Loucy (cell line): ENCODE measurements at regions not wholly inside any gene's neighbourhood (a gene's known extent, or its start where the extent isn't known, plus 50 kb on each side); places are given as distances from the start of the nearest gene placed in this dataset.

Source experiments
- H2AFZ ChIP-seq: fragments of 200-600 bp; sonication (generic); 2 replicates; pipeline ENCODE4 v1.6.0; 2016; ENCODE audit warnings: antibody characterized with exemption, mild to moderate bottlenecking, low read length, moderate library complexity
- H3F3A ChIP-seq: fragments of 200-600 bp; 2 replicates; pipeline ENCODE4 v1.6.0; 2016; ENCODE audit warnings: antibody characterized with exemption, low read depth, mild to moderate bottlenecking
- H3K27me3 ChIP-seq: fragments of 200-600 bp; sonication (generic); 2 replicates; pipeline ENCODE4 v1.6.1; 2014; ENCODE audit warnings: low read length, mild to moderate bottlenecking; ENCODE audit not compliant: insufficient read depth, poor library complexity, severe bottlenecking
- H3K36me3 ChIP-seq: fragments of 200-600 bp; sonication (generic); 2 replicates; pipeline ENCODE4 v1.6.1; 2016; ENCODE audit warnings: low read length; ENCODE audit not compliant: insufficient read depth
- H3K4me1 ChIP-seq: fragments of 200-600 bp; sonication (generic); 2 replicates; pipeline ENCODE4 v1.5.1; 2014; ENCODE audit warnings: low read length, mild to moderate bottlenecking; ENCODE audit not compliant: insufficient read depth, poor library complexity, severe bottlenecking
- H3K4me2 ChIP-seq: fragments of 200-600 bp; sonication (generic); 2 replicates; pipeline ENCODE4 v1.6.0; 2014; ENCODE audit warnings: antibody characterized with exemption, low read length, low read depth, mild to moderate bottlenecking; ENCODE audit not compliant: poor library complexity, severe bottlenecking
- H3K4me3 ChIP-seq: fragments of 200-600 bp; sonication (generic); 2 replicates; pipeline ENCODE4 v1.5.1; 2014; ENCODE audit warnings: low read length, mild to moderate bottlenecking, mixed read lengths; ENCODE audit not compliant: poor library complexity, severe bottlenecking
- H3K79me2 ChIP-seq: fragments of 200-600 bp; sonication (generic); 2 replicates; pipeline ENCODE4 v1.6.1; 2014; ENCODE audit warnings: low read length; ENCODE audit not compliant: insufficient read depth
- H3K9ac ChIP-seq: fragments of 200-600 bp; sonication (generic); 2 replicates; pipeline ENCODE4 v1.6.0; 2014; ENCODE audit warnings: mild to moderate bottlenecking, low read depth, low read length, moderate library complexity; ENCODE audit not compliant: poor library complexity, severe bottlenecking
- H3K9me2 ChIP-seq: fragments of 200-600 bp; sonication (generic); replicated peaks from 2 replicates; pipeline ENCODE4 v1.6.1; 2016; ENCODE audit warnings: low read depth, low read length, mixed read lengths
- H3K9me3 ChIP-seq: fragments of 200-600 bp; sonication (generic); 2 replicates; pipeline ENCODE4 v1.6.1; 2014; ENCODE audit warnings: mild to moderate bottlenecking, antibody characterized with exemption, low read length, low read depth; ENCODE audit not compliant: insufficient read depth
- H4K20me1 ChIP-seq: fragments of 200-600 bp; sonication (generic); 2 replicates; pipeline ENCODE4 v1.6.0; 2014; ENCODE audit warnings: antibody characterized with exemption, low read length, mild to moderate bottlenecking; ENCODE audit not compliant: insufficient read depth, poor library complexity, severe bottlenecking
- CTCF ChIP-seq: fragments of 200-600 bp; sonication (generic); conservative IDR thresholded peaks from 2 replicates; pipeline ENCODE4 v1.5.1; 2014; ENCODE audit warnings: mild to moderate bottlenecking, antibody characterized with exemption, low read length
- EZH2phosphoT487 ChIP-seq: fragments of 200-600 bp; IDR thresholded peaks from 2 replicates; pipeline ENCODE4 v1.6.1; 2018; ENCODE audit warnings: antibody characterized with exemption, mild to moderate bottlenecking, moderate library complexity, borderline replicate concordance

- Histone ChIP-seq H3K4me3 (no peak overlapping the region), H3K9ac (no peak overlapping the region), H3K27me3 (no peaks in the 10 kb centered on the region), H4K20me1 (no peaks in the 10 kb centered on the region), H3K4me2 (no peak overlapping the region), H3K9me3 (no peaks in the 10 kb centered on the region), H3K9me2 (no peaks in the 10 kb centered on the region), H3K4me1 (no peaks in the 10 kb centered on the region), H3K79me2 (no peaks in the 10 kb centered on the region), H3K36me3 (no peaks in the 10 kb centered on the region), H2AFZ (no peak overlapping the region), H3F3A (no peaks in the 10 kb centered on the region)
- no peak for TF ChIP-seq EZH2phosphoT487
- TF ChIP-seq CTCF: no peak
These were observed 80.7 kb upstream of the CCDC167 start for GRCh38 chr6:37580176-37580955.

GRCh38 chr6:37579444-37580067 lies 79.9 kb upstream of the CCDC167 start:
- no peaks in the 10 kb centered on the region for H4K20me1 ChIP-seq
- no peaks in the 10 kb centered on the region for H3K4me1 ChIP-seq
- no peaks in the 10 kb centered on the region for H3K36me3 ChIP-seq
- no peak overlapping the region for H3K4me2 ChIP-seq
- H3K27me3 ChIP-seq: no peaks in the 10 kb centered on the region
- no peak overlapping the region for H3K9ac ChIP-seq
- no peaks in the 10 kb centered on the region for H3F3A ChIP-seq
- no peak overlapping the region for H3K4me3 ChIP-seq
- TF ChIP-seq CTCF: no peak
- no peak overlapping the region for H2AFZ ChIP-seq
- no peaks in the 10 kb centered on the region for H3K9me2 ChIP-seq
- H3K9me3 ChIP-seq: no peaks in the 10 kb centered on the region
- H3K79me2 ChIP-seq: no peaks in the 10 kb centered on the region

GRCh38 chr6:37578104-37578503 lies 78.4 kb upstream of the CCDC167 start:
- H3K4me2 ChIP-seq: no peak overlapping the region

More at GRCh38 chr6:37578104-37578503, 78.4 kb upstream of the CCDC167 start:
- Histone ChIP-seq H3K9ac (no peak overlapping the region), H3K4me1 (no peaks in the 10 kb centered on the region), H3K79me2 (no peaks in the 10 kb centered on the region), H3K27me3 (no peaks in the 10 kb centered on the region), H3K4me3 (no peak overlapping the region), H2AFZ (no peak overlapping the region), H4K20me1 (no peaks in the 10 kb centered on the region), H3K9me2 (no peaks in the 10 kb centered on the region), H3K36me3 (no peaks in the 10 kb centered on the region), H3F3A (no peaks in the 10 kb centered on the region), H3K9me3 (no peaks in the 10 kb centered on the region)
- TF ChIP-seq CTCF (no peak), EZH2phosphoT487 (no peak)
